Prostate gland (tissue), 2 donors: ENCODE measurements at regions not wholly inside any gene's neighbourhood (a gene's known extent, or its start where the extent isn't known, plus 50 kb on each side); places are given as distances from the start of the nearest gene placed in this dataset.

ENCODE experiments used
- CTCF ChIP-seq, 4 experiments: fragments of 200-600 bp in 2 of 4; fragments of 450-650 bp in 2 of 4; sonication (generic) in 2 of 4; IDR thresholded peaks; 1 replicate in 3 of 4; 2 replicates in 1 of 4; pipeline ENCODE4 v1.5.1; 2016 to 2019; ENCODE audit warnings: antibody characterized with exemption in 4 of 4, mild to moderate bottlenecking in 2 of 4, moderate library complexity in 2 of 4
- POLR2A ChIP-seq: fragments of 450-650 bp; IDR thresholded peaks from one replicate; pipeline ENCODE4 v1.6.1; 2016; ENCODE audit warnings: antibody characterized with exemption, mild to moderate bottlenecking
- POLR2AphosphoS5 ChIP-seq: sonication (generic); formaldehyde crosslinking; IDR thresholded peaks from one replicate; pipeline ENCODE4 v1.6.1; 2017; ENCODE audit warnings: antibody characterized with exemption

DNA sequence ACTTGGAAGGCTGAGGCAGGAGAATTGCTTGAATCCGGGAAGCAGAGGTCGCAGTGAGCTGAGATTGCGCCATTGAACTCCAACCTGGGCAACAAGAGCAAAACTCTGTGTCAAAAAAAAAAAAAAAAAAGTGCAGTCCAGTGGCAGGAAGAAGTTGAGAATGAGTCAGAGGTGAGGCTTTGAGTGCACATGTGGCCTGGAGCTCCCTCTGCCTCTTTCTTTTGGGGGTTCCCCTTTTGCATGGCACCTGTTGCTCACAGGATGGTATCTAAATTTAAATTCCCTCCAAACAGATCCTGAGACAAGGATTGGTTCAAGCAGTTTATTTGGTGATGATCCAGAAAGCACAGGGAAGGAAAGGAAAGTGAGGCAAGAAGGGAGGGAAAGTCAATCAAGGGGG lies 151.4 kb upstream of the STX18 start:
- TF ChIP-seq POLR2AphosphoS5 (no peak), CTCF (IDR thresholded peaks at IDR 0.05) (no peak), POLR2A (no peak)
